ENCODE measurements at regions not wholly inside any gene's neighbourhood (a gene's known extent, or its start where the extent isn't known, plus 50 kb on each side); places are given as distances from the start of the nearest gene placed in this dataset.

- no peak for DNase-seq
These were observed 171.0 kb upstream of the SHH start for GRCh38 chr7:155983176-155983815.

- no peak for DNase-seq
These were observed 169.4 kb upstream of the SHH start for GRCh38 chr7:155981703-155982102.

DNA sequence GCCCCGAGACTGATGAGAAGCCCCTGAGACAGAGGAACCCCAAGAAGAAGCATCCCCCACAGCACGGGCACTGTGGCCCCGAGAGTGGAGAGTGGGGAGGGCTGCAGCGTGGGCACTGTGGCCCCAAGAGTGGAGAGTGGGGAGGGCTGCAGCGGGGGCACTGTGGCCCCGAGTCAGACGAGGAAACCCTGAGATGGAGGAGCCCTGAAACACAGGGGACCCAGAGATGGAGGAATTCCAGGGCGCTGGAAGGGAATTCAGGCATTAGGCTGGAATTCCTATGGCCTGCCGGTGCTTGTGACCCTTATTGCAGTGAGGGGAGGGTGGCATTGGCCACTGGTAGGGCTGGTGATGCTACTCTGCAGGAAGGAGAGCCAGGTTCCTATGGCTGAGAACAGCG lies 168.6 kb upstream of the SHH start:
- no peak for DNase-seq

DNA sequence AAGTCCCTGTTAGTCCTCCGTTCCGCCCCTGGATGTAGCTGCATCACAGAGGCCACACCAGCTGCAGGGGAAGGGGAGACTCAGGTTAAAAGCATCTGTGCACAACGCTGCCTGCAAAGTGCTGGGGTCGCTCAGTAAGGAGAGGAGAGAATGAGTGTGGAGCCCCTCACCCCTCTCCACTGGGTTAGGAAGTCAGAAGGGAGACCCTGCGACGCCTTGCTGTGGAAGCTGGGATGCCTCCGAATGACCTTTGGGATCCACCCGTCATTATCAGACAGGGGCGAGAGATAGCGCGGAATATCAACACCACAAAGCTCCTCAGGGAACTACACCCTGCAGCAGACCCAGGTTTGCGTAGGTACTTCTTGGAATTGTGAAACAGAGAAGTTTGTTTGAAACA lies 167.7 kb upstream of the SHH start:
- no peak for DNase-seq

GRCh38 chr7:155979566-155979965 lies 167.3 kb upstream of the SHH start:
- no peak for DNase-seq

DNA sequence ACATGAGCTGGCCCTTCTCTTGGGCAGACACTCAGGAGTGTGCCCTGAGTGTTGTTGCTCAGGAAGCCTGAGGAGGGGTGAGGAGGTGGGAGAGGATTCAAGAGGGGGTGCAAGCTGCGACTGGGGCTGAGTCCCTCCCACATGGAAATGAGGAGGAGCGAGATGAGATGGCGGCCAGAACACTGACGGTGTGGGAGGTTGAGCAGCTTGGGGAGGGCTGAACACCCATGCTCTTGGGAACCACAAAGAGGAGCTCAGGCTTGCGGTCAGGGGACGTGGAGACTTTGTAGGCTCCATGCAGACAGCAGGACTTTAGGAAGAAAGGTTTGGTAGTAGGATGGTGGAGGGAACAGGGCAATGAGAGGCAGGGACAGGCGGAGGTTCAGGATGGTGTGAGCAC lies 163.2 kb upstream of the SHH start:
- DNase-seq = no peak

DNA sequence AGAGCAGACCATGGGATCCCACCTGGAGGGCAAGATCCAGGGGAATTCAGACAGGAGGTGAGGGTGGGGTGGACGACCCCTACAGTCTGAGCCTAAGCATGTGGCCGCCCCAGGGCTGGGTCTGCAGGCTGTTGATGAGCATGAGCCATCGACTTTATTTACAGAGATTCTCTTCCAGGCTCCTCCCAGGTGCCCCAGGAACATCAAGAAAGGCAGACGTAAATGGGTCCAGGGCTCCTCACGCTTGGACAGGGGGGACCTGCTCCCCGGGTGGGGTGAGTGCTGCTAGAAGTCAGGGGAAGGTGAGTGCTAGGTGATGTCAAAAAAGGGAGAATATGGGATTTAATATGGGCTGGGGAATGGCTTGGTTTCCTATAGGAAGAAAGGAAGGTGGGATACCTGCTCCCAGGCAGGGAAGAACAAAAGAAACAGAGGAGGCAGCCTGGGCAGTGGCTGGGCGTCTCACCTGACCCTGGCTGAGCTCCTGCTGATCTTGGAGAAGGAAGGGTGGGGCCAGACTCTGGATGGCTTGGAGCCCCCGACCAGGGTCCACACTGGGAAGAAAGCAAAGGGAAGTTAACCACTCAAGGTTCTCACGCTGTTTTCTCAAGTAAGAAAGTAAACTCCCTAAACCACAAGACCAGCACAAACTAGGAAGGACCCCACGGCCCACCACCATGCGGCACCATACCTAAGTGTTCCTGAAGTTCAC lies 162.1 kb upstream of the SHH start:
- DNase-seq = no peak

- DNase-seq = no peak
These were observed 161.3 kb upstream of the SHH start for GRCh38 chr7:155973451-155973997.

DNA sequence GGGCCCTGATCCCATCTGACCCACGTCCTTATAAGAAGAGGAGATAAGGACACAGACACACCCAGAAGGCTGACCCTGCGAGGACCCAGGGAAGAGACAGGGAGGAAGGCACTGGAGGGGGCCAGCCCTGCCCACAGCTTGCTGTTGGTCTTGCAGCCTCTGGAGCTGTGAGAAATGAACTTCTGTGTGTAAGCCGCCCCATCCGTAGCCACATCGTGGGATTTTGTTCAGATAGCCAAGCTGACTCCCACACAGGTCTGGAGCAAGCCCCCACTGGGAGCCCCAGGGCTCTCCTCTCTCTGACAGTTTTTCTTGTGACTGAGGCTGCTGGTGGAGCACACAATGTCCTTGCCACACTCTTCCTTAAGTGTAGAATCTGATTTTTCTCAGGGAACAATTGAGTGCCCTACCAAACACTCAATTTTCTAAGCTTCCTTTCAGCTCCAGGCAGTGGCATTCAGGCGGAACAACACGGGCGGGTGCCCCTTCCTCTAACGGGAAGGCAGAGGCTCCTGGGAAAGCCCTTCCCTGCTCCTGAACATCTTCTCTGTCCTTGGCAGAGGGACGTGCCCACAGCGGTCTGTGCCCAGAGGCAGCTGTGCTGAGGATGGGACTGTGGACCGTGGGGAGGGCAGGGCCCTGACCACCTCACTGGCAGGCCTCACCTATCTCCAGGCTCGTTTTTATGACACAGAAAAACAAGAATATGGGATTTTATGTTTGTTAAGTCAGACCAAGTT lies 160.6 kb upstream of the SHH start:
- no peak for DNase-seq

DNA sequence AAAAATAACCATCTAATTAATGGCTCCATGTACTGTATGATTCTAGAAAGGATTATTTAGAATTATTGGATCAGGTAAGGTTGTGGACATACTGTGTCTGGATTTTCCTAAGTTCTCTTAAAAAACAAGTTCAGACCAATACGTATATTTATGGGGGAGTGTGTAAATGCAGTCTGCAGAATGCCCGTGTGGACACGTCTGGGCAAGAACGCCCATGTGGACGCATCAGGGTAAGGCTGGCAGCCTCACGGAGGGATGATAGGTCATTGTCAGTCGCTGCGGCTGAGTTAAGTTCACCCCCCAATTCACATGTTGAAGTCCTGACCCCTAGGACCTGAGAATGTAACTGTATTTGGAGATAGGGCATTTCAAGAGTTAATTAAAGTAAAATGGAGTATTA lies 160.0 kb upstream of the SHH start:
- DNase-seq = no peak

DNA sequence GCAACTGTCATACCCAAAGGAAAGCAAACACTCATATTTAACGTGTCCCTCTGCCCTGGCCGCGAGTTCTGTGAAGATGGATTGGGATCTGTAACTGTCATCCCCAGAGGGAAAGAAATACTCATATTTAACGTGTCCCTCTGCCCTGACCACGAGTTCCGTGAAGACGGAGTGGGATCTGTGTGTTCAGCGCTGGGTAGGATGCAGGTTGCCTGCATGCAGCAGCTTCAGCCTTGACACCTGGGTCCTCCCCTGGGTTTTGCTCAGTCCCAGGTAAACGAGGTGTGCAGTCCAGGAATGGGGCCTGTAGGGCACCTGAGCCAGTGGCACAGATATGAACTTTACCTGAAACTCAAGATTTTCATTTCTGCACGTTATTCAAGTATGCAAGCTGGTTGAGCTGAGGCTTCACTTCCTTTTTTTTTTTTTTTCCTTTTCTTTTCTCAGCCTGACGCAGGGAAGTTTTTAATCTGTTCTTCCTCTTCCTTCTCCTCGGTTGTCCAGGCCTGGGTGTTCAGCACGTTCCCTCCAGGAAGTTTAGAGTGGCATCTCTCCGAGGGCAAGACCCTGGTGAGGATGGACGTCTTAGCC lies 159.0 kb upstream of the SHH start:
- no peak for DNase-seq

GRCh38 chr7:155969192-155969929 lies 157.1 kb upstream of the SHH start:
- DNase-seq = no peak

- no peak for DNase-seq
These were observed 152.7 kb upstream of the SHH start for GRCh38 chr7:155965010-155965409.

- no peak for DNase-seq
These were observed 152.3 kb upstream of the SHH start for GRCh38 chr7:155964543-155964942.

GRCh38 chr7:155963771-155964195 lies 151.5 kb upstream of the SHH start:
- no peak for DNase-seq

GRCh38 chr7:155963356-155963755 lies 151.1 kb upstream of the SHH start:
- no peak for DNase-seq

- DNase-seq = no peak
These were observed 150.7 kb upstream of the SHH start for GRCh38 chr7:155962968-155963300.

- DNase-seq = no peak
These were observed 150.1 kb upstream of the SHH start for GRCh38 chr7:155962191-155962967.

DNA sequence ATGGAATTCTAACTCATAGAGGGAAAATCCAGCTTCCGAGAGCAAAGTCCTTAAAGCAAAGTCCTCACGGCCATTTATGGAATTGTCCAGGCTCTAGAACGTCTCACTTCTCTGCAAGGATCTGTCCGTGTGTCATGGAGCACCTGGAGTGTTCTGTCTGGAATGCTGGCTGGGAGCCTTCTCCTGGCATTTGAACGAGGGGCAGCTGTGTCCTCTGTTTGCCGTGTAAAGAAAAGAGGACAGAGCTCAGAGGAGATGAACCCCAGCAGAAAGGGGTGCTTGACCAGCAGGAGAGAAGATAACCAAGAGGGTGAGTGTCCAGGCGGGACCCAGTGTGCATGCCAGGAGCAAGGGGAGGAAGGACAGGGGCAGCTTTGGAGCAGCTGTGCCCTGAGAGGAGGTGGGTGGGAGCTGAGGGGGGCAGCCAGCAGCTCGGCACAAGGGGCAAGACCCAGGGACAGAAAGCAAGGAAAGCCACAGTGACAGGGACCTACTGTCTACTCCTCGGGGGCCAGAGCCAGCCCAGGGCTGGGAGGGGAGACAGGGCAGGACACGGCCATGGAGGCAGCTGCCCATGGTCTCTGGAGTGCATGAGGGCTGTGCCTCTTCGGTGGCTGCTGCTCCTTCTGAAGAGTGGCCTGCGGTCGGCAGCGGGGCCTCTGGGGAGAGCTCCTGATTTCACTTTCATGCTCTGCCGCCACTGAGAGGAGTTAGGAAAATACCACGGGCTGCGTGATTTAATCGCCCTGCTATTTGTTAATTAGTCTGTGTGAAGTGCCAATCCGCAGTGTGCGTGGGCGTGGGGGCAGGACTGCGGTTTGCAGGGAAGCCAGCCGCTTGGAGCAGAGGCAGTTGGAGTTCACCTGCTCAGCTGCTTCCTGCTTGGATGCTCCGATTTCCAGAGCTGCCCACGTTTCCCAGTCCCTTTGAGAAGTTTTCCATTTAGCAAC lies 149.3 kb upstream of the SHH start:
- no peak for DNase-seq

GRCh38 chr7:155959894-155960293 lies 147.6 kb upstream of the SHH start:
- no peak for DNase-seq

- no peak for DNase-seq
These were observed 144.7 kb upstream of the SHH start for GRCh38 chr7:155956977-155957376.
